RWPE2 (cell line): ENCODE measurements at regions not wholly inside any gene's neighbourhood (a gene's known extent, or its start where the extent isn't known, plus 50 kb on each side); places are given as distances from the start of the nearest gene placed in this dataset.

ENCODE experiments used
- ATAC-seq: fragments of 200-7000 bp; cut with Tn5 transposase; 3 replicates; pipeline ENCODE4 v1.9.1; 2021; ENCODE audit warnings: low read depth
- DNase-seq: peaks from one replicate; pipeline ENCODE4 v3.0.0-alpha.2; 2020; ENCODE audit warnings: low spot score
- H3K27ac ChIP-seq: fragments of 450-650 bp; 2 replicates; pipeline ENCODE4 v1.5.1; 2017; ENCODE audit warnings: mild to moderate bottlenecking; ENCODE audit not compliant: poor library complexity, severe bottlenecking
- H3K27me3 ChIP-seq: fragments of 250-450 bp; sonication (Bioruptor Pico); 2 replicates; pipeline ENCODE4 v1.5.1; 2021; ENCODE audit warnings: mild to moderate bottlenecking, moderate library complexity; ENCODE audit not compliant: insufficient read depth, poor library complexity, severe bottlenecking
- H3K36me3 ChIP-seq: fragments of 250-450 bp; sonication (Bioruptor Pico); 2 replicates; pipeline ENCODE4 v1.5.1; 2020; ENCODE audit warnings: low read depth, mild to moderate bottlenecking, moderate library complexity
- H3K4me1 ChIP-seq: fragments of 250-450 bp; sonication (Bioruptor Pico); 2 replicates; pipeline ENCODE4 v1.5.1; 2021; ENCODE audit warnings: mild to moderate bottlenecking, moderate library complexity; ENCODE audit not compliant: insufficient read depth, poor library complexity, severe bottlenecking
- H3K4me3 ChIP-seq: fragments of 250-450 bp; sonication (Bioruptor Pico); 2 replicates; pipeline ENCODE4 v1.5.1; 2021; ENCODE audit warnings: mild to moderate bottlenecking, moderate library complexity; ENCODE audit not compliant: severe bottlenecking
- H3K9me3 ChIP-seq: fragments of 250-450 bp; sonication (Bioruptor Pico); 2 replicates; pipeline ENCODE4 v1.5.1; 2021; ENCODE audit warnings: mild to moderate bottlenecking, moderate library complexity; ENCODE audit not compliant: severe bottlenecking
- CTCF ChIP-seq: fragments of 450-650 bp; IDR thresholded peaks from one replicate; pipeline ENCODE4 v1.5.1; 2017; ENCODE audit warnings: mild to moderate bottlenecking, moderate library complexity; ENCODE audit not compliant: poor library complexity, severe bottlenecking

DNA sequence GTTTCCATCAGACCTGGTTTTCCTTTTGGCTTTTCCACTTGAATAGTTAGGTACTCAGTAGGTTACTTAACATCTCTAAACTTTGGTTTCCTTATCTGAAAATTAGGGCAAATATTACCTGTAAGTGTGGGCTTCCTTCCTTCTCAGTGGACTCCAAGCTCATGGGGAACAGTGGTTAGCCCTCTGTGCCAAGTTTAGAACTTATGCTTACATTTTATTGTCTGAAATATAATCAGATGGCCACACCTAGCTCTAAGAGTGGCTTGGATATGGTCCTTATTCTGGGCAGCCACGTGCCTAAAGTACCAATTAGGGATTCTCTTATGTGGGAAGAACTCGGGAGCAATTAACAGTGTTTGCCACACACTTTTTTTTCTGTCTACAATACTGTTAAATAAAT, 133.9 kb downstream of the UCHL1 start:
- peaks cover 18% of the 10 kb centered on the region for H3K4me1 ChIP-seq
- ATAC-seq (no peak), DNase-seq (no peak)
- H3K4me3 ChIP-seq, result no peak overlapping the region
- TF ChIP-seq CTCF, result no peak
- H3K36me3 ChIP-seq, result 0 out of 2 replicates have a peak, but pooled peaks cover 8% of the 10 kb centered on the region
- peak overlapping the region; percentile 35 for H3K27ac ChIP-seq
- no peaks in the 10 kb centered on the region for H3K9me3 ChIP-seq
- H3K27me3 ChIP-seq, result no peaks in the 10 kb centered on the region

DNA sequence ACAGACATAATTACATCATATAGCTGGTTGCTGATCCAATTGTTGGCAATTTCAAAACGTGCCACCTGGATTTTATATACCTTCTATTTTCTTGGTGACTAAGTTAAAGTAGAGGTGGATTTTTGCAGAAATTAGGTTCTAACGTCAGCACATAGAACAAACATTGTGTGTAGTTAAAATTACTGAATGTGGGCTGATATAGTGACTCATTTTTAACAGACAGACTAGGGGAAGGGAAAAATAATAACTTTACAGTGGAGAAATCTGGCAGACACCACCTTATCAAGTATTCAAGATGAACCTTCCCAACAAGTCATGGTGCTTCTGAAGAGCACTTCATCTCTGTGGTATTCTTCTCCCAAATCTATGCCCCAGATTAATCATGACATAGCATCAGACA, 134.5 kb downstream of the UCHL1 start:
- Histone ChIP-seq H3K4me1 (peaks cover 18% of the 10 kb centered on the region), H3K36me3 (0 out of 2 replicates have a peak, but pooled peaks cover 5% of the 10 kb centered on the region), H3K4me3 (no peak overlapping the region), H3K9me3 (no peaks in the 10 kb centered on the region), H3K27me3 (no peaks in the 10 kb centered on the region), H3K27ac (peak overlapping the region; percentile 35)
- TF ChIP-seq CTCF, result no peak
- ATAC-seq (peak; percentile 36), DNase-seq (no peak)

DNA sequence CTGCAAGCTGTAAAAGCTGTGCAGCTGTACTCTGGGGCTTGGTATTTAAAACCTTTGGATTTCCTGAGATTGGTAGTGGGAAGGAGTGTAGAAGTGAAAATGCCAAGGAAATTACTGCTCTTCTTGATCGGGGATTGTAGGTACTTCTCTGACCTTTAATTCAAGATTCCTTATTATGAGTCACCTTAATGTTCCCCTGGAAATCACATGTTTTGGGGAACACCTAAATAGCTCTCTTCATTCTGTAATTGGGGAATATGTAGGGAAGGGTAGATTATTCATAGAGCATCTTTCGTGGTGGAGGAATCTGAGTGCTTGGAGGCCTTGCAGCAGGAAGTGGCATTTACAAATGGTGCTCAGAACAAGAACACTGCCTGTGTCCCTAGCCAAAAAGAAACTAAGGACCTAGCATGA, 137.8 kb downstream of the UCHL1 start:
- Histone ChIP-seq H3K27me3 (no peaks in the 10 kb centered on the region), H3K4me3 (no peak overlapping the region), H3K36me3 (0 out of 2 replicates have a peak, but pooled peaks cover 4% of the 10 kb centered on the region), H3K27ac (peak overlapping the region; percentile 55), H3K4me1 (peaks cover 34% of the 10 kb centered on the region), H3K9me3 (no peaks in the 10 kb centered on the region)
- no peak for TF ChIP-seq CTCF
- peak; percentile 64 for ATAC-seq
- DNase-seq, result no peak

DNA sequence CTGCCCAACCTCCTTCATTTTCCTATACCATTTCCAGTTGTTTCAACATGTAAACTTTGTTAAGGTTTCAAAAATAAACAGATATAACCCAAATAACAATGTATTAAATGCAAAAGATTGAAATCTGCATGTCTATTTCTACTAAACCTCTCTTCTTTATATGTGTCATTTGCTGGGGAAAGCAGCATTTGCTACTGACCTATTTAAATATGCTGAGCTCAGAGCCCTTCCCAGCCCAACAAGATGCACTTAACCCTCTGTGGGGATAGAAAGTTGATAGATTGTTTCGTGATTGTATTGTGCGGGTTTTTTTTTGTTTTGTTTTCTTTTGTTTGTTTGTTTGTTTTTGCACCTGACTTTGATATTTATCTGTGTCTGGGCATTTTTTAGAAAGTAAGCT, 139.5 kb downstream of the UCHL1 start:
- H3K9me3 ChIP-seq, result no peaks in the 10 kb centered on the region
- TF ChIP-seq CTCF, result no peak
- H3K27ac ChIP-seq, result peak overlapping the region; percentile 55
- H3K36me3 ChIP-seq, result 0 out of 2 replicates have a peak, but pooled peaks cover 4% of the 10 kb centered on the region
- H3K4me3 ChIP-seq, result no peak overlapping the region
- ATAC-seq, result no peak
- H3K27me3 ChIP-seq, result no peaks in the 10 kb centered on the region
- DNase-seq, result no peak
- H3K4me1 ChIP-seq, result peaks cover 34% of the 10 kb centered on the region

GRCh38 chr4:41396869-41397268, 140.1 kb downstream of the UCHL1 start:
- Histone ChIP-seq H3K27me3 (no peaks in the 10 kb centered on the region), H3K9me3 (no peaks in the 10 kb centered on the region)
- no peak for ATAC-seq

More at GRCh38 chr4:41396869-41397268, 140.1 kb downstream of the UCHL1 start:
- Histone ChIP-seq H3K27ac (no peak overlapping the region), H3K36me3 (0 out of 2 replicates have a peak, but pooled peaks cover 2% of the 10 kb centered on the region), H3K4me1 (peaks cover 34% of the 10 kb centered on the region), H3K4me3 (no peak overlapping the region)
- DNase-seq, result no peak
- no peak for TF ChIP-seq CTCF
